Loucy (cell line): ENCODE measurements at regions not wholly inside any gene's neighbourhood (a gene's known extent, or its start where the extent isn't known, plus 50 kb on each side); places are given as distances from the start of the nearest gene placed in this dataset.

Experiments used
- EZH2phosphoT487 ChIP-seq: fragments of 200-600 bp; IDR thresholded peaks from 2 replicates; pipeline ENCODE4 v1.6.1; 2018; ENCODE audit warnings: antibody characterized with exemption, mild to moderate bottlenecking, moderate library complexity, borderline replicate concordance
- TF ChIP-seq, protein P1 (sequence below): fragments of 200-600 bp; sonication (generic); conservative IDR thresholded peaks from 2 replicates; pipeline ENCODE4 v1.5.1; 2014; ENCODE audit warnings: mild to moderate bottlenecking, antibody characterized with exemption, low read length

DNA sequence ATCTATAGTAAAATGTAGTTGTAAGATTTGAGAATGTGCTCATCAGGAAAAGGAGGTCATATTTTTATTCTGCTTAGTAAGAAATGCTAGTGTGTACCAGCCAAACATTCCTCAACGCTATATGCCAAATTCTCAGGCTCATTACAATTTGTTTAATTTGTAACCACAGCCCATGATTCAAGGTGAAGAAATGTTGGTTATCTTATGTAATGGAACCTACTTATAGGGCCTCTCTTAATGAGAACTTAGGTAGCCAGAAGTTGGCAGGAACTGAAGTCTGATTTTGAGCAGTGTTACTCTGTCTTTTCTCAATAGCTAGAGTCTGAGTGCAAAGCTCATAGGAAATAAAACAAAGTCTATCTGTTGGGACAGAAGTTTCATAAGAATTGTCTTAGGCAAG is 595.0 kb downstream of the GLUD2 start:
- TF ChIP-seq, protein P1, sequence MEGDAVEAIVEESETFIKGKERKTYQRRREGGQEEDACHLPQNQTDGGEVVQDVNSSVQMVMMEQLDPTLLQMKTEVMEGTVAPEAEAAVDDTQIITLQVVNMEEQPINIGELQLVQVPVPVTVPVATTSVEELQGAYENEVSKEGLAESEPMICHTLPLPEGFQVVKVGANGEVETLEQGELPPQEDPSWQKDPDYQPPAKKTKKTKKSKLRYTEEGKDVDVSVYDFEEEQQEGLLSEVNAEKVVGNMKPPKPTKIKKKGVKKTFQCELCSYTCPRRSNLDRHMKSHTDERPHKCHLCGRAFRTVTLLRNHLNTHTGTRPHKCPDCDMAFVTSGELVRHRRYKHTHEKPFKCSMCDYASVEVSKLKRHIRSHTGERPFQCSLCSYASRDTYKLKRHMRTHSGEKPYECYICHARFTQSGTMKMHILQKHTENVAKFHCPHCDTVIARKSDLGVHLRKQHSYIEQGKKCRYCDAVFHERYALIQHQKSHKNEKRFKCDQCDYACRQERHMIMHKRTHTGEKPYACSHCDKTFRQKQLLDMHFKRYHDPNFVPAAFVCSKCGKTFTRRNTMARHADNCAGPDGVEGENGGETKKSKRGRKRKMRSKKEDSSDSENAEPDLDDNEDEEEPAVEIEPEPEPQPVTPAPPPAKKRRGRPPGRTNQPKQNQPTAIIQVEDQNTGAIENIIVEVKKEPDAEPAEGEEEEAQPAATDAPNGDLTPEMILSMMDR = no peak
- TF ChIP-seq EZH2phosphoT487 = no peak
